Limb (tissue), 2 donors: ENCODE measurements at regions not wholly inside any gene's neighbourhood (a gene's known extent, or its start where the extent isn't known, plus 50 kb on each side); places are given as distances from the start of the nearest gene placed in this dataset.
"Not testable (repeated sequence)": the region's sequence is repeated elsewhere in the genome, so short reads cannot be mapped to it uniquely, and the experiment has no call there.

Source experiments
- DNase-seq, 2 donors: peaks; one replicate each; pipeline ENCODE4 v3.0.0-alpha.2; 2016; ENCODE audit errors: extremely low spot score in 2 of 2

GRCh38 chrX:34576864-34577263 is 80.2 kb downstream of the TMEM47 start:
- no peak for DNase-seq

DNA sequence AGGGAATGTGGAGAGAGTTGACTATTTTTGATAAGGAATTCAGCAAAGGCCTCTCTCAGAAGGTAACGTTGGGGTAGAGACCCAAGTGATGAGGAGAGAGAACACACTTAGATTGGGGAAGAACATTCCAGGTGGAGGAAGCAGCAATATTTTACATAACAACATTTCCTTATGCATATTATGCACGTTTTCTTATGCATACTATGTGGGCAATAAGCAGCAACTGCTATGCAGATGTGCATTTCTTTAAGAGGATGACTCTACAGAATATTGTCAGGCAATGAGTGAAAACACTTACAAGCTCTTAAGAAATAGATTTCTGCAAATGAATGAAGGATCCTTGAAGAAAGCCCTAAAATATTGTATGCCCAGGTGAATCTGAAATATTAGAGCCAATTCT is 91.1 kb downstream of the TMEM47 start:
- DNase-seq: no peak

GRCh38 chrX:34563804-34564203 is 93.3 kb downstream of the TMEM47 start:
- DNase-seq: no peak

DNA sequence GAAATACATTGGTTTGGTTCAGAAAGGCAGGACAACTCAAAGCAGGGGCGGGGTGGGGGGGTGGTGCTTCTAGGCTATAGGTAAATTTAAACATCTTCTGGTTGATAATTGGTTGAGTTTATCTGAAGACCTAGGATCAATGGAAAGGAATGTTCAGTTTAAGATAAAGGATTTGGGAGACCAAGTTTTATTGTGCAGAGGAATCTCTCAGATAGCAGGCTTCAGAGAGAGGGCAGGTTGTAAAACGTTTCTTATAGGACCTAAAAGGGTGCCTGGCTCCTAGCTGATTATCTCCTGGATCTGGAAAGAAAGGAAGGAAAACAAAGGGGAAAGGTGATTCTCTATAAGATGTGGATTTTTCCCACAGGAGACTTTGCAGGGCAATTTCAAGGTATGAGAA is 94.0 kb downstream of the TMEM47 start:
- no peak for DNase-seq

DNA sequence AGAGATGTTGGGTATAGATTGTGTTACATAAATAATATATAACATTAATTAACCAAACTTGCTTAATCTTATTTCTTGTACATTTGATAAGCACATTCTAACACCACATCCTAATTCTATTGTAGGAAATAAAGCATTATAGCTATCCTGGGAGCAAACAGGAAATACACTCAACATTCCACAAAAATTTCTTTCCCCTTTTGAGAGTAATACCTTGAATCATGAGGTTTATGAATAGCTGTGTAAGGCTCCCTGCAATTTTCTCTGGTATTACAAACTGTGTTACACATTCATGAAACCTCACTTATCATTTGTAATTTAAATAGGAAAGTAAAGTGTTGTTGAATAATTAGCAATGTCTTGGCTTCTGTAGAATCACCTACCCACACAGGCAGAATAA is 95.1 kb downstream of the TMEM47 start:
- no peak for DNase-seq

GRCh38 chrX:34560180-34560579 is 96.9 kb downstream of the TMEM47 start:
- no peak for DNase-seq

DNA sequence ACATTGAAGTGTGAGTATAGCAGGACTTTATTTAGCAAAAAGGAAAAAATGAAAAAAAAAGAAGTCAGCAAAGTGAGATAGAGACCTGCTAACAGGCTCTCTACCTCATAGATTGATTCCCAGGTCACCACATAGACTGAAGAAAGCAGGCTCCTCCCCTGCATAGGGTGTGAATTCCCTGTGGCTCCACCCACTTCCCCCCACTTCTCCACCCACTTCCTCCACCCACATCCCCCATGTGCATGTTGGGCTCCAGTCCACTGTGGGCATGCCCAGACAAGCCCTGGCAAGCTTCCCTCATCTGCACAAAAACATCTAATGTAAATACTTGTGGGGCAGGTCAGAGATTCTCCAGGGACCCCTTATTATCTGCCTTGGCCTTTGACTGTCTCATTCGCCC is 97.8 kb downstream of the TMEM47 start:
- no peak for DNase-seq

DNA sequence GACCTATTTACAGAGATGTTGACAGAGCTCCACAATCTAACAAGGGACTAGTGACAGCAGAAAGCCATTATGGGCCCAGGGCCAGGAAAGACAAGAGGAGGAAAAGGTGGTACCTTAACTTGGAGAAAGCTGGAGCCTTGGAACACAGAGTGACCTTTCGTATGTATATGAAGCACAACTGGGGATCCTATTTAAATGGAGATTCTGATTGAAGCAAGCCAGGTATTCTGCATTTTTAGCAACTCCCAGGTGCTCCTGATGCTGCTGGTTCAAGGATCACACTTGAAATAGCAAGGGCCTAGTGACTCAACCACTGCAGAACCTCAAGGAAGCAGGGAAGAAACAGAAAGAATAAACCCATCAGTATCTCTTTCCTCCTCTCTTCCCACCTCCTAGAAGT is 99.4 kb downstream of the TMEM47 start:
- DNase-seq: no peak

GRCh38 chrX:34555481-34555880 is 101.6 kb downstream of the TMEM47 start:
- DNase-seq: no peak

- no peak for DNase-seq
These were observed 110.7 kb downstream of the TMEM47 start for GRCh38 chrX:34546366-34546765.

- DNase-seq: no peak
These were observed 129.0 kb downstream of the TMEM47 start for GRCh38 chrX:34528081-34528480.

- no peak for DNase-seq
These were observed 135.5 kb downstream of the TMEM47 start for GRCh38 chrX:34521563-34521962.

- DNase-seq: no peak
These were observed 147.7 kb downstream of the TMEM47 start for GRCh38 chrX:34509394-34509793.

DNA sequence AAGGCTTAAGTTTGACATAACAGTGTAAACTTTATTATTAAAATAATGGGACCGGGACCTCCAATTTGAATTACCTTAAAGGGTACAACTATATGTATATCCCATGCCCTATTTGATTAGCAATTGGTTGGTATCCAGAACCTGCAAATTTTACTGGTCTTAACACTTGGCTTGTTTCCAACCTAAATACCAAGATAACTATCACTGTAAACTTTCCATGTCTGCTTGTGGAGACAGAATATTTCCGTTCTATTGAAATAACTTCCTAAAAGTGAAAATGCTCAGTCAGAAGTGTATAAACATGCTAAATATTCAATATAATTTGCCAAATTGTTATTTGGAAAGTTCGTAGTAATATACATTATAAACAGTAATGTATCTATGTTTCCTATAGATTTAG is 154.0 kb downstream of the TMEM47 start:
- no peak for DNase-seq

DNA sequence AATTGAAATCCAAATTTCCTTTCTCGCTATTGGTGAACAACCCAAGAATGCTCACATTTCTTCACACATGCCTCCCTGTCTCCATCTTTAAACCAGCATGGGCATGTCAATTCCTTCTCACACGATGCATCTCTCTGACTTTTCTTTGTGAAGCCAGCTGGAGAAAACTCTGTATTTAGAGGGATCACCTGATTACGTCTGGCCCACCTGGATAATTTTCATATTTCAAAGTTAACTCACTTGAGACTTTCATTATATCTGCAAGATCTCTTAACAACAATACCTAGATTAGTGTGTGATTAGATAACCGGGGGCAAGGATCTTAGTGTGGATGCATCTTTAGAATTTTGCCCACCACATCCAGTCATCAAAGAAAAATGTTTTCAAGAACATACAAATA is 164.0 kb downstream of the TMEM47 start:
- no peak for DNase-seq

DNA sequence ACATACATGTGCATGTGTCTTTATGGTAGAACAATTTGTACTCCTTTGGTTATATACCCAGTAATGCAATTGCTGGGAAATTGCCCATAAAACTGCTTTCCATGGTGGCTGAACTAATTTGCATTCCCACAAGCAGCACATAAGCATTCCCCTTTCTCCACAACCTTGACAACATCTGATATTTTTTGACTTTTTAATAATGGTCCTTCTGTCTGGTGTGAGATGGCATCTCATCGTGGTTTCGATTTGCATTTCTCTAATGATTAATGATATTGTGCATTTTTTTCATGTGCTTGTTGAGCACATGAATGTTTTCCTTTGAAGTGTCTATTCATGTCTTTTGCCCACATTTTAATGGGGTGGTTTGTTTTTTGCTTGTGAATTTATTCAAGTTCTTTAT is 166.0 kb downstream of the TMEM47 start:
- DNase-seq: no peak

GRCh38 chrX:34487364-34487763 is 169.7 kb downstream of the TMEM47 start:
- DNase-seq: no peak

GRCh38 chrX:34483980-34484379 is 173.1 kb downstream of the TMEM47 start:
- DNase-seq: no peak

GRCh38 chrX:34470507-34470906 is 186.6 kb downstream of the TMEM47 start:
- DNase-seq: no peak

- no peak for DNase-seq
These were observed 189.6 kb downstream of the TMEM47 start for GRCh38 chrX:34467437-34467836.

- DNase-seq: not testable (repeated sequence)
These were observed 193.9 kb downstream of the TMEM47 start for GRCh38 chrX:34463220-34463619.

DNA sequence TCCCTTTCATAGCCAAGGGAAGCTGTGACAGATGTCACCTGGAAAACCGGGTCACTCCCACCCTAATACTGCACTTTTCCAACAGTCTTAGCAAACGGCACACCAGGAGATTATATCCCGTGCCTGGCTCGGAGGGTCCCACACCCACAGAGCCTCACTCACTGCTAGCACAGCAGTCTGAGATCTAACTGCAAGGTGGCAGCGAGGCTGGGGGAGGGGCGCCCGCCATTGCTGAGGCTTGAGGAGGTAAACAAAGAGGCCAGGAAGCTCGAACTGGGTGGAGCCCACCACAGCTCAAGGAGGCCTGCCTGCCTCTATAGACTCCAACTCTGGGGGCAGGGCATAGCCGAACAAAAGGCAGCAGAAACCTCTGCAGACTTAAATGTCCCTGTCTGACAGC is 199.2 kb downstream of the TMEM47 start:
- DNase-seq: not testable (repeated sequence)

- DNase-seq: no peak
These were observed 219.5 kb downstream of the TMEM47 start for GRCh38 chrX:34437586-34437985.

GRCh38 chrX:34426334-34426733 is 230.8 kb downstream of the TMEM47 start:
- no peak for DNase-seq

DNA sequence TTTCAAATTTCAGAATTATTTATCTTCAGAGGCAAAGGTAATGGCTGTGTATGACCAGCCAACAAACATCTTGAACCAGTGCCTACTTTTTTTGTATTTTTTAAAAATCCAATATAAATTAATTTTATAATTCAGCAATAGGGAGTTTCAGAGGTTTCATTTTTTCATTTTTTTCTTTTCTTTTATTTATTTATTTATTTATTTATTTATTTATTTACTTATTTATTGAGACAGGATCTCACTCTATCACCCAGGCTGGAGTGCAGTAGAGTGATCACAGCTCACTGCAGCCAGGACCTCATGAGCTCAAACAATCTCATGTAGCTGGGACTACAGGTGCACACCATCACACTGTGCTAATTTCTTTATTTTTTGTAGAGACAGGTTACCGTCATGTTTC is 250.5 kb downstream of the TMEM47 start:
- no peak for DNase-seq
